ENCODE measurements at regions not wholly inside any gene's neighbourhood (a gene's known extent, or its start where the extent isn't known, plus 50 kb on each side); places are given as distances from the start of the nearest gene placed in this dataset.
"Not testable (repeated sequence)": the region's sequence is repeated elsewhere in the genome, so short reads cannot be mapped to it uniquely, and the experiment has no call there.

DNA sequence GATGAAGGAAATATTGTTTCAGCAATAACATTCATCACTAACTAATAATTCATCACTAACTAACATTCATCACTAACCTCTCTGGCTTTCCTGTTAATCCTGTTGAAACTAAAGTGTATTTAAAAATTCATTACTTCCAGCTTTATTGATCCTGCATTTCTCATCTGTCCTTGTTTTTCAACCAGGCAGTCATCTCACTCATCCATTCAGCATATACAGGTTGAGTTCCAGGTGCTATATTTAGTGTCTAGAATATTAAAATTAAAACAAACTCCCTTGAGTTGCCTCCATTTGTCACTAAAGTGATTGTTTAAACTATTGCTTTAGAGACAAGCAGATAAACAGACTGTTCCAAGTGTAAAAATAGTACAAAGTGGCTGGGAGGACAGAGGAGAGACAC lies 58.1 kb downstream of the ATXN7L3B start:
- DNase-seq: no peak

- no peak for DNase-seq
These were observed 61.2 kb downstream of the ATXN7L3B start for GRCh38 chr12:74598819-74599218.

- DNase-seq: no peak
These were observed 62.3 kb downstream of the ATXN7L3B start for GRCh38 chr12:74599932-74600331.

GRCh38 chr12:74600817-74601216 lies 63.2 kb downstream of the ATXN7L3B start:
- not testable (repeated sequence) for DNase-seq

DNA sequence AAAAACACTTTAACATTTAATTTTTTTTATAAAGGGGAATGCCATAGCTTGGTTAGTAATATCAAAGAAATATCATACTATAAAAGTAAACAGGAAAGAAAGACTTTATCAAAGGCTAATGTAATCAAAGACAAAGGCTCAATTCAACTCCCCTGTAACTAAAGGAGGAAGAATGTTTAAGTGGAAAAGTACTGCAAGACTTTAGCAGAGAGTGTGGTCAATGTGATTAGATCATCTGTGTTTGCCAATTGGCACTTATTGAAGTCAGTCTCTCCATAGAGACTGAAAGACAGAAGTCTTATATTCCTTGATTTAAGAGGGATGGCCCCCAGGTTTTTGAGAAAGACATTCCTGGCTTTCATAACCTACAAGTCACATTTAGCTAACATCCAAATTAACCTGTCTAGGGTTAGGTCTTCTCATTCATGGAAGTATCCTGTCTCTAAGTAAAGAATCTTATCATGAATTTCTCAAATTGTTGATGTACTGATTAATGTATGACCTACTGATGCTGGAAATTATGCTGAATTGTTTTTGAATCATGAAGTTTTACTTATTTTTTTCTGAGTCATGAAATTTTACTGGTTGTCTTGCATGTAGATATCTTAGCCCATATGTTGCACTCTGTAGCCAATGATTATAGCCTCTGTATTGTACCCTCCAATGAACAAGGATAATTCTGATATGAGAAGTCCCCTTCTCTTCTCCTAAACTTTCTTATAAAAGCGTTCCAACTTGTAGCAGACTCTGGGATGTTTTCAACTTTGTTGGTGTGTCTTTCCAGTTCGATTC lies 65.4 kb downstream of the ATXN7L3B start:
- DNase-seq: no peak

DNA sequence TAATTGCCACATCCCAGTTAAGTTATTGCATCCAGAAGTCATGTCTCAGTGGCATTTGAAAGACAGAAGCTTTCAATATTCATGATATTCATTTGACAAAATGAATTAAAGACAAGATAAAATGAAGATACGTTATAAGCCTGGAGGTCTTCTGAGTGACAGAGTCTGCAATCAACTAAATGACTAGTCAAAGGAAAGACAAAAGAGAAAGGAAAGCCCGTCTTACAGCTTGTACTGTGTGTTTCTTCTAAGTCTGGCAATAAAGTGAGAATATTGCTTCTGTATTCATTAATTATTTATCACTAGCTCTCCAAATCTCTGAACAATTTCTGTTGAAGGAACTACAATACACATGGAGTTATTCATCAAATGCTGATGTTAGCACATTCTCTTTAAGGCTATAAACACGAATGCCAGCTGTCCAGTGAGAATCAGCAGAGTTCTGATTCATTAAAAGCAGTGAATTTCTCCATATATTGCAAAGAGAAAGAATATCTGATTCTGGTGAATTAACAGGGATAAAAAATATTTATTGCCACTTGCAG lies 70.7 kb downstream of the ATXN7L3B start:
- DNase-seq: no peak

DNA sequence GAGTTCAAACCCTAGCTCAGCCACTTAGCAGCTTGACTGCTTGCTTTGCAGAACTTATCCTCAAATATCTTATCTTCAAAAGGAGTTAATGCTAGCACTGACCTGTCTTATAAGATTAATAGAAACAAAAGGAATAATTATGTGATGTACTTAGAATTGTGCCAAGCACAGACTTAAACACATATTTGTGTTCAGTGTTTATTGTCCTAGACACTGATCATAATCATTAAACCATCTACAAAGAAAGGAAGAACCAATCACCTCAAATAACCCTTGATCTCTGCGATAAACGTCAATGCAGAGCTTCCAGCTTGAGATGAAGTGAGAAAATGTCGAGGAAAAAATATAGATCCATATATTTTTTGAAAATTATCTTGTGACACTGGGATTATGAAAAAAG lies 73.1 kb downstream of the ATXN7L3B start:
- DNase-seq: no peak

DNA sequence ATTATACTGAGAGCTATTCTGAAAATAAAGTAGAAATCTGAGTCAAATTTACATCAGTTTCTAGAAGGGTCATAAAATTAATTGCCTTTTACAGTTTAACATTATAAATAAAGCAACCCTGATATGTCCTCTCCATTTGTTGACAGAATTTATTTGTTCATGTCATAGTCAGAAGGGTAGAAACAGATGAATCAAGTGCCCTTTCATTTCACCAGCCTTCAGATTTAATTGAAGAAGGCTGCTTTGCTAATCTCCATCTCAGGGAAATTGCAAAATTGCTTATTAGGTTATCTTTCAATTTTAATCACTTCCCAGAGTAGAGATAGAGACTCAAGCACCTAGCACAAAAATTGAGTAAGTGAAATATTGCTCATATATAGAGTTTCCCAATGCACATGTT lies 76.8 kb downstream of the ATXN7L3B start:
- no peak for DNase-seq

GRCh38 chr12:74619084-74619483 lies 81.4 kb downstream of the ATXN7L3B start:
- no peak for DNase-seq

GRCh38 chr12:74619884-74620283 lies 82.2 kb downstream of the ATXN7L3B start:
- DNase-seq: no peak

GRCh38 chr12:74620921-74621320 lies 83.3 kb downstream of the ATXN7L3B start:
- DNase-seq: no peak

DNA sequence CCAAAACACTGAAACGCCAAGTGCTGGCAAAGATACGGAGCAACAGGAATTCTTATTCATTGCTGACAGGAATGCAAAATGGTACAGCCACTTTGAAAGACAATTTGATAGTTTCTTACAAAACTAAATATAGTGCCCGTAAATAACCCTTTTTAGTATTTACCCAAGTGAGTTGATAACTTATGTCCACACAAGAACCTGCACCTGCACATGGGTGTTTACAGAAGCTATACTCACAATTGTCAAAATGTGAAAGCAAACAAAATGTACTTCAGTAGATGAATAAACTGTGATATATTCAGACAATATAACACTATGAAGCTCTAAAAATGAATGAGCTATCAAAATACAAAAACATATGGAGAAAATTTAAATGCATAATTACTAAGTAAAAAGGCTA lies 86.6 kb downstream of the ATXN7L3B start:
- DNase-seq: no peak

DNA sequence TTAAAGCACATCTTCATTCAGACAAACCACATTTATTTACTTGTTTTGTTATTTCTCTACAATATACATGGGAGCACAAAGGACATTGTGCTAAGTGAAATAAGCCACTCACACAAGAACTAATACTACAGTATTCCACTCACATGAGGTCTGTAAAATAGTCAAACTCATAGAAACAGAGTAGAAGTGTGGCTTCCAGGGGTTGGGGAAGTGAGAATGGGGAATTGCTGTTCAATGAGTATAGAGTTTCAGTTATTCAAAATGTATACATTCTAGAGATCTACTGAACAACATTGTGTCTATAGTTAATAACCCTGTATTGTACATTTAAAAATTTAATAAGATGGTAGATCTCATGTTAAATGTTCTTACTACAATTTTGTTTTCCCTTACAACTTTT lies 88.8 kb downstream of the ATXN7L3B start:
- no peak for DNase-seq

DNA sequence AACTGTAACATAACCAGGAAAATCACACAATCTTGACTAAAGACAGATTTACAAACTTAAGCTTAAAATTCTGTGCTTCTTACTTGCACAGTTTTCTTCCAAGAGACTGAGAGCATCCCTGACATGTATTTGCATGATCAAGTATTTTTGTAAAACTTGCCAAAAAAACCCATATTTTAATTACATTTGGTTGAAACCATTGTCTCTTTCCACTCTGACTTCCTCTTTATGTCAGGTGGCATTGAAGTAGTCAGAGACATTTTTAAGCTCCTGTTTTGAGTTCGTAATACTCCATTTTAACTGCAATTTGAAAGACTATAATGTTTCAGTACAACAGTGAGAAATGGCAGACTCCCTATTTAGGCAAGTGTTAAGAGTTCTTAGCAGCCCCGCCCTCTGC lies 103.6 kb downstream of the ATXN7L3B start:
- DNase-seq: no peak

- DNase-seq: no peak
These were observed 104.1 kb downstream of the ATXN7L3B start for GRCh38 chr12:74641694-74642093.

DNA sequence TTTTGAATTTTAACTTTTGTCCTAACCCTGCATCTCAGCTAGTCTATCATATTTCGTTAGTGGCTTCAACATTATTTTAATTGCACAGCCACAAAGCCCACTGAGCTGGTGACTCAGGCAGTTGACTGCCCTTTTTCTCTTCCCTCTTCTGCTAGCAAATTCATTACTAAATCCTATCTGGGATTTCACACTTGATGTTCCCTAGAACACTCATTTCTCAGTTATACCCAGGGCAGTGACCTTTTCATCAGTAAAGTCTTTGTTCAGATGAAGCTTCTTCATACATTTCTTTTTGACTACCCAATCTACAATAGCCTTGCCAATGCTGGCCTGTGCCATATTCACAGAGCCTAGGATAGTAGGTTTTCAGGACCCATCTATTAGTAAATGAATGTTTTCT lies 107.0 kb downstream of the ATXN7L3B start:
- no peak for DNase-seq

DNA sequence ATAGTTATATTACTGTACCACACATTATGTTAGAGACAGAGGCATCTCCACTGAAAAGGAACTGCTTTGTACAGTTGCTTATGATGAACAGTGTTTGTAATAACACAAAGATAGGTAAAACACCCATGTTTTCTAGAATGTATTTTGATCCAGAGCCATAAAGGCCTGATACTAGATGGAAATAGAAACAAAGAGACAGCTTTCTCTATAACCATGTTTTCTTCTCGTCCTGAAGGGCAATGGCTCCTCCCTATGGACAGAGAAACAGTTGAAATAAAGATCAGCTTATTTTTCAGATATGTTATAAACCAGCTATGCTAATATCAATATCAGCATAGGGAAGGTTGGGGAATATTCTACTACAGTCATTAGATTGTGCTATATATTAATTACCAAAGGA lies 109.2 kb downstream of the ATXN7L3B start:
- no peak for DNase-seq

GRCh38 chr12:74647256-74647655 lies 109.6 kb downstream of the ATXN7L3B start:
- no peak for DNase-seq

- DNase-seq: no peak
These were observed 118.6 kb downstream of the ATXN7L3B start for GRCh38 chr12:74656251-74656650.

- DNase-seq: no peak
These were observed 122.8 kb downstream of the ATXN7L3B start for GRCh38 chr12:74660442-74660841.

- no peak for DNase-seq
These were observed 126.3 kb downstream of the ATXN7L3B start for GRCh38 chr12:74663958-74664357.

GRCh38 chr12:74665690-74666089 lies 128.1 kb downstream of the ATXN7L3B start:
- DNase-seq: no peak

- no peak for DNase-seq
These were observed 133.8 kb downstream of the ATXN7L3B start for GRCh38 chr12:74671421-74671820.

GRCh38 chr12:74676955-74677354 lies 139.3 kb downstream of the ATXN7L3B start:
- DNase-seq: not testable (repeated sequence)

DNA sequence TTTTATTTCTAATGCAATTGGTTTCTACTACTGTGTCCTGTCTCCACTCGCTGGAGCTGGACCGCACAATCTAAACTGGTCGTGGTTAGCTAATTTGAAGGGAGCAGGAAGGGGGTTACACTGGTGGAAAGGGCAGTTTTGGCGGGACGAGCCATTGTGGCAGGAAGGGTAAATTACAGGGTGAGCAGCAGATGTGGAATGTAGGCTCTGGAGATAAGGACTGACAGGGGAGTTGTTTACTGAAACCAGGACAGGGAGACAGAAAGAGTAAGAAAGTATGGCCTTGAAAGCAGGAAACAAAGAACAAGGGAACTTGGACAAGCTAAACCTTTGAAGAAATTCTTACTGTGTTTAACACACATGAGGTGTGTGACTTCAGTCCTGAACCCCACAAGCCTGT lies 147.8 kb downstream of the ATXN7L3B start:
- no peak for DNase-seq
